GM23338 (cell line): ENCODE measurements at regions not wholly inside any gene's neighbourhood (a gene's known extent, or its start where the extent isn't known, plus 50 kb on each side); places are given as distances from the start of the nearest gene placed in this dataset.

Source experiments
- ATAC-seq: fragments of 200-7000 bp; cut with Tn5 transposase; 3 replicates; pipeline ENCODE4 v1.9.1; 2020
- DNase-seq: peaks from one replicate; pipeline ENCODE4 v3.0.0-alpha.2; 2015; ENCODE audit warnings: low spot score
- H2AFZ ChIP-seq: fragments of 200-600 bp; sonication (generic); 2 replicates; pipeline ENCODE4 v1.8.0; 2016; ENCODE audit warnings: antibody characterized with exemption, mild to moderate bottlenecking, moderate library complexity
- H3F3A ChIP-seq: fragments of 200-600 bp; sonication (generic); replicated peaks from 2 replicates; pipeline ENCODE4 v1.8.0; 2017; ENCODE audit warnings: antibody characterized with exemption, mixed run types, low read depth
- H3K27ac ChIP-seq: fragments of 200-600 bp; sonication (generic); 2 replicates; pipeline ENCODE4 v1.6.1; 2016; ENCODE audit warnings: low read depth
- H3K27me3 ChIP-seq: fragments of 200-600 bp; sonication (generic); 2 replicates; pipeline ENCODE4 v1.8.0; 2016; ENCODE audit warnings: mild to moderate bottlenecking, mixed run types, moderate library complexity; ENCODE audit not compliant: insufficient read depth
- H3K36me3 ChIP-seq: fragments of 200-600 bp; sonication (generic); 2 replicates; pipeline ENCODE4 v1.8.0; 2016; ENCODE audit warnings: mild to moderate bottlenecking; ENCODE audit not compliant: insufficient read depth
- H3K4me1 ChIP-seq: fragments of 200-600 bp; sonication (generic); 2 replicates; pipeline ENCODE4 v1.8.0; 2016; ENCODE audit warnings: mild to moderate bottlenecking, moderate library complexity; ENCODE audit not compliant: insufficient read depth
- H3K4me2 ChIP-seq: fragments of 200-600 bp; sonication (generic); 2 replicates; pipeline ENCODE4 v1.7.1; 2017; ENCODE audit warnings: mixed run types
- H3K4me3 ChIP-seq: fragments of 200-600 bp; sonication (generic); 2 replicates; pipeline ENCODE4 v1.6.1; 2016; ENCODE audit warnings: mixed run types
- H3K79me2 ChIP-seq: fragments of 200-600 bp; sonication (generic); replicated peaks from 2 replicates; pipeline ENCODE4 v1.8.0; 2017; ENCODE audit warnings: mild to moderate bottlenecking; ENCODE audit not compliant: insufficient read depth
- H3K9me2 ChIP-seq: fragments of 200-600 bp; sonication (generic); 2 replicates; pipeline ENCODE4 v1.8.0; 2017; ENCODE audit not compliant: insufficient read depth
- H4K20me1 ChIP-seq: fragments of 200-600 bp; sonication (generic); replicated peaks from 2 replicates; pipeline ENCODE4 v1.8.0; 2017; ENCODE audit warnings: mild to moderate bottlenecking; ENCODE audit not compliant: insufficient read depth
- H3K27ac Mint-ChIP-seq: 2 replicates; pipeline ENCODE4 v1.8.0; 2020; ENCODE audit warnings: inconsistent platforms, mild to moderate bottlenecking, moderate library complexity, mixed read lengths
- H3K27me3 Mint-ChIP-seq: 3 replicates; pipeline ENCODE4 v1.8.0; 2022; ENCODE audit warnings: low read depth, mild to moderate bottlenecking, moderate library complexity, mixed read lengths, inconsistent platforms; ENCODE audit not compliant: insufficient read depth, poor library complexity
- H3K36me3 Mint-ChIP-seq: 3 replicates; pipeline ENCODE4 v1.8.0; 2021; ENCODE audit warnings: low read depth, mild to moderate bottlenecking, inconsistent platforms, moderate library complexity, mixed read lengths
- H3K4me1 Mint-ChIP-seq: 3 replicates; pipeline ENCODE4 v1.8.0; 2020; ENCODE audit warnings: mild to moderate bottlenecking, inconsistent platforms, mixed read lengths
- H3K4me3 Mint-ChIP-seq: 3 replicates; pipeline ENCODE4 v1.8.0; 2021; ENCODE audit warnings: moderate library complexity, mild to moderate bottlenecking, inconsistent platforms, mixed read lengths
- H3K9me3 Mint-ChIP-seq: 3 replicates; pipeline ENCODE4 v1.8.0; 2020; ENCODE audit warnings: moderate library complexity, mild to moderate bottlenecking, inconsistent platforms, mixed read lengths
- CREB1 ChIP-seq: fragments of 250-450 bp; sonication (Bioruptor Pico); IDR thresholded peaks from 2 replicates; pipeline ENCODE4 v1.5.0; 2020; ENCODE audit warnings: low read depth, mild to moderate bottlenecking, moderate library complexity
- ETS1 ChIP-seq: IDR thresholded peaks from 2 replicates; pipeline ENCODE4 v1.6.1; 2016; ENCODE audit warnings: antibody characterized with exemption
- EZH2 ChIP-seq: fragments of 200-600 bp; sonication (generic); IDR thresholded peaks from one replicate; pipeline ENCODE4 v1.8.0; 2017; ENCODE audit warnings: antibody characterized with exemption, mild to moderate bottlenecking, low read depth; ENCODE audit not compliant: unreplicated experiment
- EZH2phosphoT487 ChIP-seq: fragments of 200-600 bp; sonication (generic); IDR thresholded peaks from one replicate; pipeline ENCODE4 v1.8.1; 2018; ENCODE audit warnings: antibody characterized with exemption; ENCODE audit not compliant: unreplicated experiment
- JUNB ChIP-seq: IDR thresholded peaks from one replicate; pipeline ENCODE4 v1.6.1; 2016; ENCODE audit warnings: antibody characterized with exemption; ENCODE audit not compliant: unreplicated experiment
- NANOG ChIP-seq: IDR thresholded peaks from 2 replicates; pipeline ENCODE4 v1.6.1; 2016; ENCODE audit warnings: antibody characterized with exemption, borderline replicate concordance
- STAT1 ChIP-seq: IDR thresholded peaks from one replicate; pipeline ENCODE4 v1.6.1; 2016; ENCODE audit warnings: antibody characterized with exemption; ENCODE audit not compliant: unreplicated experiment
- ZNF114 ChIP-seq: fragments of 250-450 bp; sonication (Bioruptor Pico); IDR thresholded peaks from 2 replicates; pipeline ENCODE4 v1.5.0; 2020; ENCODE audit warnings: mild to moderate bottlenecking, moderate library complexity
- ZNF331 ChIP-seq: fragments of 250-450 bp; sonication (Bioruptor Pico); IDR thresholded peaks from 2 replicates; pipeline ENCODE4 v1.5.0; 2020; ENCODE audit warnings: low read depth, mild to moderate bottlenecking, moderate library complexity
- ZNF462 ChIP-seq: fragments of 250-450 bp; sonication (Bioruptor Pico); IDR thresholded peaks from 2 replicates; pipeline ENCODE4 v1.5.0; 2020; ENCODE audit warnings: mild to moderate bottlenecking, moderate library complexity

- H3F3A ChIP-seq, result no peaks in the 10 kb centered on the region
- H4K20me1 ChIP-seq, result no peaks in the 10 kb centered on the region
- H3K4me2 ChIP-seq, result no peak overlapping the region
- H3K79me2 ChIP-seq, result no peaks in the 10 kb centered on the region
- Mint-ChIP-seq H3K9me3 (no peaks in the 10 kb centered on the region), H3K4me3 (no peak overlapping the region), H3K27me3 (peaks cover 2% of the 10 kb centered on the region), H3K4me1 (no peaks in the 10 kb centered on the region), H3K36me3 (no peaks in the 10 kb centered on the region; the same call in 2 of the 3 replicates), H3K27ac (no peak overlapping the region)
- DNase-seq, result no peak
- no peaks in the 10 kb centered on the region for H3K27me3 ChIP-seq
- no peak for ATAC-seq
- H3K36me3 ChIP-seq, result no peaks in the 10 kb centered on the region
- H3K9me2 ChIP-seq, result no peaks in the 10 kb centered on the region; the same call in 1 of the 2 replicates
- H2AFZ ChIP-seq, result no peak overlapping the region
- no peak overlapping the region for H3K27ac ChIP-seq
- H3K4me1 ChIP-seq, result no peaks in the 10 kb centered on the region
- no peak overlapping the region for H3K4me3 ChIP-seq
- TF ChIP-seq EZH2phosphoT487 (no peak), JUNB (no peak), CREB1 (CRISPR knock-in tag) (no peak), NANOG (no peak), ZNF114 (CRISPR knock-in tag) (no peak), ZNF462 (no peak), EZH2 (no peak), STAT1 (no peak), ETS1 (no peak), ZNF331 (no peak)
Measured at GRCh38 chr7:106583706-106584690, 77.0 kb downstream of the CCDC71L start.
